ENCODE measurements at regions not wholly inside any gene's neighbourhood (a gene's known extent, or its start where the extent isn't known, plus 50 kb on each side); places are given as distances from the start of the nearest gene placed in this dataset.
"Not testable (repeated sequence)": the region's sequence is repeated elsewhere in the genome, so short reads cannot be mapped to it uniquely, and the experiment has no call there.

DNA sequence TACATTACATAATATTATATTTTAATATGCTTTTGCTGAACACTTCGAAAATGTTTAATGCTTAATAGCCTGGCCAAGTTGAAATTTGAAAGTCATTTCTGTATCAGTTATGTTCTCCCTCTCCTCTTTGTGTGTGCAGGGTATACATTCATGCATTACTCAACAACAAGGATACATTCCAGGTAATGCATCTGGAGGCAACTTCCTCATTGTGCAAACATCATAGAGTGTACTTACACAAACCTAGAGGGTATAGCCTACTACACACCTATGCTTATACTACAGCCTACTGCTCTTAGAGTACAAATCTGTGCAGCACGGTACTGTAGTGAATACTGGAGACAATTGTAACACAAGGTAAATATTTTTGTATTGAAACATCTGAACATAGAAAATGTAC is 407.3 kb downstream of the MRPL39 start:
- TF ChIP-seq, protein P1, sequence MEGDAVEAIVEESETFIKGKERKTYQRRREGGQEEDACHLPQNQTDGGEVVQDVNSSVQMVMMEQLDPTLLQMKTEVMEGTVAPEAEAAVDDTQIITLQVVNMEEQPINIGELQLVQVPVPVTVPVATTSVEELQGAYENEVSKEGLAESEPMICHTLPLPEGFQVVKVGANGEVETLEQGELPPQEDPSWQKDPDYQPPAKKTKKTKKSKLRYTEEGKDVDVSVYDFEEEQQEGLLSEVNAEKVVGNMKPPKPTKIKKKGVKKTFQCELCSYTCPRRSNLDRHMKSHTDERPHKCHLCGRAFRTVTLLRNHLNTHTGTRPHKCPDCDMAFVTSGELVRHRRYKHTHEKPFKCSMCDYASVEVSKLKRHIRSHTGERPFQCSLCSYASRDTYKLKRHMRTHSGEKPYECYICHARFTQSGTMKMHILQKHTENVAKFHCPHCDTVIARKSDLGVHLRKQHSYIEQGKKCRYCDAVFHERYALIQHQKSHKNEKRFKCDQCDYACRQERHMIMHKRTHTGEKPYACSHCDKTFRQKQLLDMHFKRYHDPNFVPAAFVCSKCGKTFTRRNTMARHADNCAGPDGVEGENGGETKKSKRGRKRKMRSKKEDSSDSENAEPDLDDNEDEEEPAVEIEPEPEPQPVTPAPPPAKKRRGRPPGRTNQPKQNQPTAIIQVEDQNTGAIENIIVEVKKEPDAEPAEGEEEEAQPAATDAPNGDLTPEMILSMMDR (IDR thresholded peaks at IDR 0.05; ENCODE audit: borderline replicate concordance): no peak
- peaks cover 15% of the 10 kb centered on the region for H3K9me3 ChIP-seq (replicated peaks)
- no peaks in the 10 kb centered on the region for H3K27me3 ChIP-seq (ENCODE audit: low read depth)
- no peaks in the 10 kb centered on the region for H3K36me3 ChIP-seq
- no peak overlapping the region for H3K4me3 ChIP-seq
- intact Hi-C loops (cut with micrococcal nuclease): no loop called here
- H3K4me1 ChIP-seq: no peaks in the 10 kb centered on the region
- H3K27ac ChIP-seq (replicated peaks): no peak overlapping the region
- no peak for DNase-seq

DNA sequence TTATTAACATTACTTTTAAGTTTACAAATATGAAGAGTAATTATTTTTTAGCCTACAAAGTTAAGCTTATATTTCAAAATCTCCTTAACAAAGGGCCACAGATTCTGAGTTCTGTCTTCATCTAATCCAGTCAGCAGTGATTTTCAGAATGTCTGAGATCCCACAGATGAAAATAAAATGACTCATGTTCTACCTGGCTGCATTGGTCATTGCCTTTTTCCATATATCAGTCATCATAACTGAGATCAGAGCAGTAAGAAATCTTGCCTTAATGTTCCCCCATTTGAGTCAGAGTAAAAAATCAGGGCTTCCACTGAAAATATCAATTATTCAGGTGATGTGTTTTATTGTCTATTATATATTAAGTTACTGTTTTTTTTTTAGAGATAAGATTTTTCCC is 416.1 kb downstream of the MRPL39 start:
- H3K27ac ChIP-seq (replicated peaks): no peak overlapping the region
- no peak overlapping the region for H3K4me3 ChIP-seq
- DNase-seq: no peak
- intact Hi-C loops (cut with micrococcal nuclease): no loop called here
- TF ChIP-seq, protein P1 (IDR thresholded peaks at IDR 0.05; ENCODE audit: borderline replicate concordance): no peak
- no peaks in the 10 kb centered on the region for H3K27me3 ChIP-seq (ENCODE audit: low read depth)
- H3K4me1 ChIP-seq: peaks cover 15% of the 10 kb centered on the region
- H3K36me3 ChIP-seq: no peaks in the 10 kb centered on the region
- peaks cover 8% of the 10 kb centered on the region for H3K9me3 ChIP-seq (replicated peaks)

DNA sequence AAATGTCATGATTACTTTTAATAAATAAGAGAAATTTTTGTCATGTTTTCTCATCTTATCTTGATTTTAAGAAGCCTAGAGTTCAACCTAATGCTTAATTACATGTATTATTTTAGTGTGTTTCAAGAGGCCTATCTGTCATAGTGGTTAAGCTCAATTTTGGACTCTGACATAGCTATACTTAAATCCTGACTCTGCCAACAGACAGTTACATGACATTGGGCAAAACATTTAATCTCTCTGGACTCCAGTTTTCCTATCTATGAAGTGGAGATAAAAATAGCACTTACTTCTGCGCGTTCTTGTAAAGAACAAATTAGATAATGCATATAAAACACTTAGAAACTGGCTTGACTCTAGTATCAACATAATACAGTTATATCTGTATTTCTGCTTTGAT is 417.8 kb downstream of the MRPL39 start:
- Histone ChIP-seq H3K4me3 (no peak overlapping the region), H3K27ac (replicated peaks) (no peak overlapping the region), H3K27me3 (ENCODE audit: low read depth) (no peaks in the 10 kb centered on the region), H3K4me1 (peaks cover 15% of the 10 kb centered on the region), H3K36me3 (no peaks in the 10 kb centered on the region), H3K9me3 (replicated peaks) (peaks cover 8% of the 10 kb centered on the region)
- TF ChIP-seq, protein P1 (IDR thresholded peaks at IDR 0.05; ENCODE audit: borderline replicate concordance): no peak
- no peak for DNase-seq
- intact Hi-C loops (cut with micrococcal nuclease): no loop called here

DNA sequence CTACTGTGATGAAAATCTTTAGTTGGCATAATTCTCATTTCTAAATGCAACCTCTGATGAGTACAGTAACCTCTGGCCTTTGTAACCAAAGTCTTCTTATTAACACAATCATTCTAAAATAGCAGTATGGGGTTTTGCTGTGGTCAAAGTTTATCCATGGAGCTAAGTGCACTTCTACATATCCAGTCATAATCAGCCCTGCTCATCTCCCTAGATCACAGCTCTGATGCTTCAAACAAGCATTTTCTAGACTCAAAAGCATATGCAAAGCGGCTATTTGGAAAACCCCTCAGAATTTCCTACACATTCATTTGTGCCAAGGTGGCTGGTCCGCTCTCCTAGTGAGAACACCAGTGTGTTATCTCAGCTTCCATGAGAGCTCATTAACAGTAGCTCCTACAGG is 418.6 kb downstream of the MRPL39 start:
- no peak for DNase-seq
- Histone ChIP-seq H3K4me3 (no peak overlapping the region), H3K4me1 (peaks cover 15% of the 10 kb centered on the region), H3K36me3 (no peaks in the 10 kb centered on the region), H3K9me3 (replicated peaks) (peaks cover 8% of the 10 kb centered on the region), H3K27me3 (ENCODE audit: low read depth) (no peaks in the 10 kb centered on the region), H3K27ac (replicated peaks) (no peak overlapping the region)
- TF ChIP-seq, protein P1 (IDR thresholded peaks at IDR 0.05; ENCODE audit: borderline replicate concordance): no peak
- intact Hi-C loops (cut with micrococcal nuclease): no loop called here

- intact Hi-C loops (cut with micrococcal nuclease): no loop called here
- TF ChIP-seq, protein P1 (IDR thresholded peaks at IDR 0.05; ENCODE audit: borderline replicate concordance): no peak
- Histone ChIP-seq H3K4me1 (peaks cover 15% of the 10 kb centered on the region), H3K9me3 (replicated peaks) (no peaks in the 10 kb centered on the region), H3K36me3 (no peaks in the 10 kb centered on the region), H3K27ac (replicated peaks) (no peak overlapping the region), H3K27me3 (ENCODE audit: low read depth) (no peaks in the 10 kb centered on the region), H3K4me3 (no peak overlapping the region)
- DNase-seq: no peak
Observed at GRCh38 chr21:25186273-25186672, 421.0 kb downstream of the MRPL39 start.

- Histone ChIP-seq H3K36me3 (no peaks in the 10 kb centered on the region), H3K27me3 (ENCODE audit: low read depth) (no peaks in the 10 kb centered on the region), H3K9me3 (replicated peaks) (no peaks in the 10 kb centered on the region), H3K4me1 (peaks cover under 1% of the 10 kb centered on the region), H3K4me3 (no peak overlapping the region), H3K27ac (replicated peaks) (no peak overlapping the region)
- no peak for DNase-seq
- TF ChIP-seq, protein P1 (IDR thresholded peaks at IDR 0.05; ENCODE audit: borderline replicate concordance): no peak
- intact Hi-C loops (cut with micrococcal nuclease): no loop called here
Observed at GRCh38 chr21:25183577-25183976, 423.7 kb downstream of the MRPL39 start.

GRCh38 chr21:25181690-25182089 is 425.6 kb downstream of the MRPL39 start:
- H3K36me3 ChIP-seq; H3K9me3 ChIP-seq (replicated peaks); intact Hi-C loops (cut with micrococcal nuclease); H3K27me3 ChIP-seq (ENCODE audit: low read depth); H3K27ac ChIP-seq (replicated peaks); H3K4me1 ChIP-seq; H3K4me3 ChIP-seq; DNase-seq: not testable (repeated sequence)

All from left ventricle myocardium inferior (tissue), 1 donor.